SHP77 treated with DMSO at 0.1 percent for 48 hours (cell line): ENCODE measurements at regions not wholly inside any gene's neighbourhood (a gene's known extent, or its start where the extent isn't known, plus 50 kb on each side); places are given as distances from the start of the nearest gene placed in this dataset.
"Not testable (repeated sequence)": the region's sequence is repeated elsewhere in the genome, so short reads cannot be mapped to it uniquely, and the experiment has no call there.

Experiments
- DNase-seq: peaks from one replicate; lab custom pipeline; 2025; lab: John Stamatoyannopoulos, UW

DNA sequence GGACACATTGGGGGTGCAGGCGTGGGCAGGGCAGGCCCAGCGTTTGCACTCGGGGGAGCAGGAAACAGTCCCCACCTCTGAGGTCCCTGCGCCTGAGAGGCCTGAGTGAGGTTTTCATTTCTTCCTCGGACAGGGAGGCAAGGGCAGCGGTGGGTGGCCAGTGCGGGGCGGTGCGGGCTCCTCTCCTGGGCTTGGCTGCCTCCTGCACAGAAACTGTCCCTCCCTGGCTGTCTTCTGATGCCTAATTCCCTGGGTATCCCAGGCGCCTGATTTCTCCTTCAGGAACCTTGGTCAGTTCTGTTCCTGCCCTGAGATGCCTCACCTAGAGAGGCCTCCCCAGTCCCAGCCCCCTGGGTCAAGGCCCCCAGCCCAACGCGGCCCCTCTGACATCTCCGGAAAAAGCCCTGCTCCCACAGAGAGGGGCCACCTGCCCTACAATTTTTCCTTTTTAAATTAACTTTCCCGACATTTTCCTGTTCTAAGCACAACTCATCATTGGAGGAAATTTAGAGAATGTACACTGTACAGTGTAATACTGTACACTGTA, 260.3 kb downstream of the ADGRD1 start:
- DNase-seq, result no peak

DNA sequence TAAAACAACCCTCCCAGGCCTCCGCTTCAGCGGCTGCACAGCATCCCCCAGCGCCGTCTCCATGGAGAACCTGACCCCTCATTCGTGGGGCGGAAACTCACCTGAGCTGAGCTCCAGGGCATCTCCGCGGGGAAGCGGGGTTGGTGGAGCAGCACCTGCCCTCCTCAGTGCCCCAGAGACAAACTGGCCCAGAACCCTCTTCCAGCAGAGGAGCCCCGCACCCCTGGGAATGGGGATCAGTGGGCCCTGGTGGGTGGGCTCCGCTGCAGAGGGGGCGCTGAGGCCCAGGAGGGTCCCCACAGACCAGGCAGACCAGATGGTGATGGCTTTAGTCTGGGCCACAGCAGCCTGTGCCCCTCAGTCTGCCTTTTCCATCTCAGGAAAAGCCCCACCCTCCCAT, 261.2 kb downstream of the ADGRD1 start:
- not testable (repeated sequence) for DNase-seq

DNA sequence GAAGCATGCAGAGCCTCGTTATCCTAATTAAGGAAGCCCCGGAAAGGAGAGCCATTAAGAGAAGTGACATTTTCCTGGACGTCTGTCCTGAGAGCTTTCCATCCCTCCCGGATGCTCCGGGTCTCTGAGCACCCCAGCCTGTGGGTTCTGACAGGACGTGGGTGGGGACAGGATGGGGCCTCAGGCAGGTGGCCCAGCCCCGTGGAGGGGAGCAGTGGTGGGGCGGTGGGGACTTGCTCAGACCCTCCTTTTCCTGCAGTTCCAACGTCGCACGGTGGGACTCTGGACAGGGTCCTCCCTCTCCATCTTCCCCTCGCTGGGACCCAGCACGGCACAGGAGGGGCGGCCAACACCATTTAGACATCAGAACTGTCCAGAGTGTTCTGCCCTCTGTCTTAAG, 262.9 kb downstream of the ADGRD1 start:
- not testable (repeated sequence) for DNase-seq

DNA sequence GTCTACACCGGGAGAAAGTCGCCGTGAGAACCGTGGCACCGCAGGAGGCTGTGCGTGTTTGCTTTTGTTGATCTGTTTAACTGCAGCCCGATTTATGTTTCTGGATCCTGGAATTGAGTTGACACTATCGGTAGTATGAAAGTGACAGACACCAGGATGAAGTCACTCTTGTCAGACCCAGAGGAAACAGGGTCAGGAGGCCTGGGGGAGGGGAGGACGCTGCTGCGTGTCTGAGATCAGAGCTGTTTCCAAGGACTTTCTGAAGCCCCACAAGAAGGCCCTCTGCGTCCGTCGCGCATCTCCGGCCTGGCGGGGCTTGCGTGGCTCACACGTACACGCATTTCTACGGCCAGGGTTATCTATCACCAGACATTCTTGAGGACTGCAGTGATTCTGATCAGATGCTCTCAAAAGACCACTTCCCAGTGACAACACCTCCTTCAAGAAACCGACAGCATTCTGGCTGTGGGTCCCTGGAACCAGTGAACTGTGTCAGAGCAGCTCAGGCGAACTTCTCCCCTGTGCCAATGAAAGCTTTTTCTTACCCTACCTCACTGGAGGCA, 263.4 kb downstream of the ADGRD1 start:
- no peak for DNase-seq

DNA sequence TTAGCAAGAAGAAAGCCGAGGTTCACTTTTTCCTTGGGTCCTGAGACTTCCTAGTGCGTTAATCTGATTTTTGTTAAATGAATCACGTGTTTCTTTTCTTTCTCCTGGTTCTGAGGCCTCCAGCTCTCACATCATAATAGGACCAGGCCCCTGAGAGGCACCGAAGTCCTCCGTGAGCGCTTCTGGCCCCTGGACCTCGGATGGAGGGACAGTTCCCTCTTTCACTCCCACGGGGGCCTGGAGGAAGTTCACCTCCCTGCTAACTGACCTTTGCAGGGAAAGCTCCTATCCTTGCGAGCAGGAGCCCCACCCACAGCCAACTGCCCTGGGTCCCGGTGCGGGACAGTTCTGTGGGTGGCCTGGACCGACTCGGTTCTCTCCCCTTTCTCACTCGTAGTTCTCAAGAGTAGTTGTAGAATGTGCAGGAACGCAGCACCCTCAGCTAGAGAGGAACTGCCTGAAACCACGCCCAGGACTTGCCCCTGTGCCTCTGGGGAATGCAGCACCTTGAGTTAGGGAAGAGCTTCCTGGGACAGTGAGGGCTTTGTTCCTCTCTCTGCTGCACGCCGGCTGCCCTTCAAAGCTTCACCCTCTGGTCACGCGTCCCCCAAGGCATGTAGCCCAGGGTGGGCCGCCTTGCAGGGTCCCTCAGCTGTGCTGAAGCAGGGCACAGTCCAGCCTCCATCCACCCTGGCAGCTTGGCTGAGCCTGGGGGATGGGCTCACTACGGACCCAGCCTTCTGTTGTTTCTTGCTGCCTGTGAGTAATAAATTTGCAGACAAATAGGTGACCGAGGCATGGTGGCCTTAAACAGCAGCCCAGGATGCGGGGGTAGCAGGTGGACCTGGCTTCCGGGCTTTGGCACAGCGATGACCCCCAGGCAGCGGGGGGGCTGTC, 264.6 kb downstream of the ADGRD1 start:
- DNase-seq, result no peak

DNA sequence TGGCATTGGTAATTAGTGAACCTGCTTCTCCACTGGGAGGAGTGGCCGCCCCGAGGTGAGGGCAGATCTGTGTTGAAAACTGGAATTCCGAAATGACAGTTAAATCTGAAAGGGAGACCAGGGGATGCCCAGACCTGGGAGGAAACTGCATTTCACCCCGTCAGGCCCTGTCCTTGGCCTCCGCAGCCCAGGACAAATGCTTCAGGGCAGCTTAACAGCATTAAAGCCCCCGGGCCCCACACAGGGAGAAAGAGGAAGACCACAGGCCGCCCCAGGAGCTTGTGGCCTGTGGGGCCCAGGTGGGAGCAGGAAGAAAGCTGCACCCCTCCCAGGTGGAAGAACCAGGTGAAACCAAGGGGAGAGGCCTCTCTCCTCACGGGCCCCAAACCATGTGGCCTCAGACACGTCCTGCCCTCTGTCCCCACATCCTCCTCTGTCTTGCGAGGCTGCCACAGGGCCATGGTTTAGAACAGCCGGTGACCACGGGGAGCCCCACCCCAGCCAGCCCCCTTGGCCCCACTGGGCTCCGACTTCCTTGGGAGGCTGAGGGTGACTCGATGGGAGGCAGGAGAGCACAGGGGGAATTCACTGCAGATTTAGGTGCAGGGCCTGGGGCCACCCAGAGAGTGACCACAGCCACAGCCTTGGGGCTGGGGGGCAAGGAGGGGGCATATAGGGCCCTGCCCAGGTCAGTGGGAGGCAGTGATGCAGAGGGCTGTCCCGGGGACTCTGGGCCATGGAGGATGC, 265.4 kb downstream of the ADGRD1 start:
- DNase-seq, result no peak

DNA sequence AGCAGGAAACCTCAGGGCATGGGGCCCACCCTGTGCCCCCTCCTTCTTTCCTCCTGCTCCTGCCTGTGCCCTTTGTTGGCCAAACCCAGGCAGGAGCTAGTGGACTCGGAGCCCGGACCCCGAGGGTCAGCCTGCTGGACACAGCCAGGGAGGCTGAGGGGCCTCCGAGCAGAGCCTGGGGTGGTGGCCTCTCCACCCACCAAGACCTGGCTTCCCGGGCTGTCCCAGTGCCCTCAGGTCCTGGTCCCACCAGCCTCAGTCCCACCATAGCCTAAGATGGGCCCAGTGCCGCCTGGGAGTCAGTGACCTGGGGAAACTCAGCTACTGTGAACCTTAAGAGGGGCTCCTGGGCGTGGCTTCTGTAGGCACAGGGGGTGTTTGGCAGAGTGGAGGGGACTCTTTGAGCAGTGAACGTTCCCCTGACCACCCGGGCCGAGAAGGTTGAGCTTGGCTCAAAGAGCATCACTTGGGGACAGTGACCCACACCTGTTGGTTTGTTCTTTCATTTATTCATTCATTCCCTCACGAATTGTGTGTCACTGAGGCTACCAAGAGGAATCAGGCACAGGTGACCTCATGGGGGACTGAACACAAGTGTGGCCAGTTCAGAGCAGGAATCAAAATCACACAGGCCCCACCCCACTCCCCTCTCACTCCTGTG, 266.1 kb downstream of the ADGRD1 start:
- DNase-seq, result no peak

DNA sequence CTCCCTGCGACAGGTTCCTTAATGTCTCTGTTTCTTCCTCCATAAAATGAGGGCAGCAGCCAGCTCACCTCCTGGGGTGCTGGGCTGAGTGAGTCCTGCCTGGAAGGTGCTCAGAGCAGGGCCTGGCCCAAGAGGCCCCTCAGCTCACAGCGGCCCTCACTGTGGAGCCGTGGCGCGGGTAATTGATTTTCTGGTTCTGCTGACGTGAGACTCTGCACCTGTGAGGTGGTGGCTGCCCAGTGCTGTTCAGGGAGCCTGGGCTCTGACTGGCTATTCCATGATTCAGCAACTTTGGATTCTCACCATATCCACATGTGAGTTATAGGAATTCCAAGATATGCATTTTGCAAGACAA, 266.6 kb downstream of the ADGRD1 start:
- no peak for DNase-seq

DNA sequence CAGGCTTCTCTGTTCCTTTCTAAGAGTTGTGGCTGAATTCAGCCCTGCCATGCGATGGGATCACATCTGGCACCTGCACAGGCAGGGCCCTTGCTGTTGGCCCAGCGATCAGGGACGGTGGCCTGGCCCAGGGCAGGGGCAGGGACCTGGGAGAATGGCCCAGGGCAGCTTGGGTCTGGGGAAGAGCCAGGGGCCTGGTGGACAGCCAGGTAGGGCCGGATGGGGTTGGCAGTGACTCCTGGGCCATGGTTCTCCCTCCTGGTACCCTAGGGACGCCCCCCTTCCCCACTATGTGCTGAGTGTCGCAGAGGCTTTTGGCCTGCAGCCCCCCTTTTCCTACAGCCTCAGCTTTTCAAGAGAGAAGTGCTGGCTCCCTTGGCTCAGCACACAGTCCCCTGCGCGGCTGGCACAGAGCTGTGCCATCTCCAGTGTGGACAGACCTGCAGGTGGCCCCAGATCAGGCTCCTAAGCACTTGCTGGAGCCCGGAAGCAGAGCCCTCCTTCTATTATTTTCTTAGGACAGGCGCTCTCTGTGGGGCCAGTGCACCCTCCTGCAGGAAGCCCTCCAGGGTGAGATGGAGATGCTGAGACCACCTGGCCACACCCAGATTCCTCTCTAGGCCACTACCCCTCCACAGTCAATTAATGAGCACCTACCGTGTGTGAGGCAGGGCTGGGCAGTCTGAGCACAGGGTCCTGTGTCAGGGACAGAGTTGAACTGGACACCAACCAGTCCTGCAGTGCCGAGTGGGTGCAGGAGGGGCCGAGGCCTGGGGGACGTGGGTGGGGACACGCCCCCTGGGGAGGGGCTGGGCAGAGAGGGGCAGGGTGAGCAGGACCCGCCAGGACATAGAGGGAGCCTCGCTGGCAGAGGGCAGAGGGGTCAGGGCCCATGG, 267.6 kb downstream of the ADGRD1 start:
- DNase-seq, result no peak

DNA sequence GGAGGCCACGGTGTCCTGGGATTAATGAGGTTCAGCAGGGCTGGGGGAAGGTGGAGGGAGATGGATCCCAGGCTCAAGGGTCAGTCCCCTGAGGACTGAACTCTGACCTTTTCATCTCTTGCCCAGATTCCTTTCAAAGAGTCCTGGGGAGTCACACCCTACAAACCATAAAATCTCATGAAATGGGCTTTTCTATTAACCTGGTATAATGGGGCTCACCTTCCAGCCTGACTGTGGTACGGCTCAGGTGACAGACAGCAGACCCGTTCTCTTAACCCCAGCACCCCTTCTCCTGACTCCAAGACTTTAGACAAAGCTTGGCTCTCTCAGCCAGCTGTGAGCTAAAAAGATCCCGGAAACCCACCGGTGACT, 268.2 kb downstream of the ADGRD1 start:
- no peak for DNase-seq

DNA sequence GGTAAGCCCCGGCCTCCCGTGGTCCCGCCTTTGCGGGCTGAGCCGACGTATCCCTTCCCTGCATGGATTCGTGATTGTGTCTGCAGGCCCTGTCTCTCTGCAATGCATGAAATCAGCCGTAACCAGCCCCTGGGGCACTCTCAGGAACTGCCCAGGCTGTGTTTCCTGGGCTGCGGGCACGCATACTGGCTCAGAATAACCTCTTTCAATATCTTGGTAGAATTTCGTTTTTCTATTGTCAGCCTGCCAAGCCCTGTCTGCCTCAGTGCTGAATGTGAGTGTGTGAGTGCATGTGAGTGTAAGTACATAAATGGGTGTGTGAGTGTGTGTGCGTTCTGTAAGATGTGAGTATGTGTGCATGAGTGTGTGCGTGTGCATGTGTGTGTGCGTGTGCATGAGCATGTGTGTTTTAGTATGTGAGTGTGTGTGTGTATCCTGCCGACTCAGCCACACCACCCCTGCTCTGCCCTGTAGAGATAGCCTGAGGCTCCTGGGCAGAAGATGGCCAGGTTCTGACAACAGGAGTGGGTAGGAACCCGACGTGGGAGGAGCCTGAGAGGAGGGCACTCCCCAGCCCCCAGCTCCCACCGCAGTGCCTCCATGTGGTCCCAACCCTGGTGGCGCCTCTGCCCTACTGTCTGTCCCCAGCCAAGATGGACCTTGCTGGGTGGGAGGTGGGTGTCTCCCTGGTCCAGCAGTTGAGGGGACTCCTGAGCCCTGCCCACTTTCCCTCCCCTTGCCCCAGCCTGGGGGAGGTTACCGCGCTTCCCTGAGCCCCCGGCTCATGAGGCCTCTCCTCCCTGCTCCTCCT, 268.8 kb downstream of the ADGRD1 start:
- no peak for DNase-seq

DNA sequence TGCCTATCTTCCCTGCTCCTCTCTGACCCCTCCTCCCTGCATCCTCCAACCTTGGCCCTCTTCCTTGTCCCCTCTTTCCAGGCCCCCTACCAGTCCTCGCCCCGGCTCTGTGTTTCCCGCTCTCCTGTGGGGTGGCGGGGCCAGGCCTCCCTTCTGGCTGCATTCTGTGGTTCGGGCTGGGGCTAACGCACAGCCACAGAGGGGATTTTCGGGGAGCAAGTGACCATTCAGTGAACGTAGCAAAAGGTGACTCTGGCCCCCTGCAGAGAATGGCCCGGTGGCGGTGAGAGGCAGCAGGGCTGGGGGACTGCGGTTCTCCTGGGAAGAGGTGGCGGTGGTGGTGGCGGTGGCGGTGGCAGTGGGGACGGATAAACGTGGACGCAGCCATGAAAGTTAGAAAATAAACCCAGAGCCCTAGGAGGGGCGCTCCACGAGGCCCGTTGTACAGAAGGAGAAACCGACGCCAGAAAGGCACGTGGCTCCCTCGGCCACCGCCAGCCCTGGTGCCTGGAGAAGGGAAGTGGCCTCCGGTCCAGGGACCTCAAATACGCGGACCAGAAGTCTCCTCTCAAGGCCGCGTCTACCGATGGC, 269.6 kb downstream of the ADGRD1 start:
- DNase-seq, result no peak

DNA sequence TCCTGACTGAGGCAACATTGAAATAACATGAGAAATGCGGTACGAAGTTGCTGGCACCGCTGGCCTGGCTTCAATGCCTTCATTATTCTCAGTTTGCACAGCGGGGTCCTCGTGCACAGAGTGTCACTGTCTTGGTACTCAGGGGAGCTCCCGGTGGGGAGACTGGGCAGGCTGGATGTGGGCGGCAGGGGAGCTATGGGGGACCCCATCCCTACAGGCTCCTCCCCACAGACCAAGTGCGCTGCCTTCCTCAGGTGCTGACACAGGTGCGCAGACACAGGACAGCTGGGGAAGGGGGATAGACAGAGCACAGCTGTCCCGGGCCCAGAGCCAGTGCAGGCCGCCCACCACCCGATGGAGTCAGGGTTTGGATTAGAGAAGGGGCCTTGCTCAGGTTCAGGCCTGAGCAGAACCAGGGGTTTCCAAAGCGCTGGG, 270.1 kb downstream of the ADGRD1 start:
- DNase-seq, result no peak

DNA sequence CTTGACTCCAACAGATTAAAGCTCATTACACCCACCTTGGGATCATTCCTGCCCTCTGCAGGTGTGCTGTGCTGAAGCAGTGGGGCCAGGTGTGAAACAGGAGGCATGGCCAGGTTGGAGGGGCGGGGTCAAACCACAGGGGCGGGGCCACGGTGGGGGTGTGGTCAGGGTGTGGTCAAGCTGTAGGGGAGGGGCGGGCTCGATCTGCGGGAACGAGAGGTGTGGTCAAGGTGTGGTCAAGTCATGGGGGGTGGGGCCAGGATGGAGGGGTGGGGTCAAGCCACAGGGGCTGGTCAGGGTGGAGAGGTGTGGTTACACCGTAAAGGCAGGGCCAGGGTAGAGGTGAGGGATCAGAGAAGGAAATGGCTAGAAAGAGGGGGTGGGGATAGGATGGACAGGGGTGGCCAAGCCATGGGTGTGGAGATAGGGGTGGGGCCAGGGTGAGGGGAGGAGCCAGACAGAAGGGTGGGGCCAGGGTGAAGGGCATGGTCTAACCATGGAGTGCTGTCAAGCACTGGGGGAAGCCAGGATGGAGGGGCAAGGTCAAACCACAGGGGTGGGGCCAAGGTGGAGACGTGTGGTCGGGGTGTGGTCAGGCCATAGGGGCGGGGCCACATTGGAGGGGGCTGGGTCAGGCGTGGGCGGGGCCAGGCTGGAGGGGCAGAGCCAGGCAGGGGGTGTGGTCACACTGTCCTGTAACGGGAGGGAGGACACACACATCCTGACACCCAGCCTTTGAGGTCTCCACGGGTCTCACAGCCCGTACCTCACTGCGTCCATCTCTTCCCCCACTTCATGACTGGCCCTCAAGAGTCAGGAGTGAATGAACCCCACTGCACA, 270.7 kb downstream of the ADGRD1 start:
- DNase-seq, result not testable (repeated sequence)

DNA sequence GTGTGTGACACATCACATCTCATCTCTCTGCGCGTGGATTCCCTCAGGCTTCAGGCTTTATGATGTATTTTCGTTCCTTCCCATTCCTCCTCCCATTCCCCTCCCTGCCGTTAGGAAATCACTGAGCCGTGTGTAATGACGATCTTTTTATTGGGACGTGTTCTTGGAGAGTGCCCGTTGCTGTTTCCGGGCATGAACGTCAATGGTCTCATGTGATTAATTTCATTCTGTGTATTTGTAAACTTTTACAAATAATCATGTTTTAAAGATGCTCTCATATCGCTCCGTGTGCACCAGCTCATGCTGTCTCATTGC, 271.3 kb downstream of the ADGRD1 start:
- not testable (repeated sequence) for DNase-seq

DNA sequence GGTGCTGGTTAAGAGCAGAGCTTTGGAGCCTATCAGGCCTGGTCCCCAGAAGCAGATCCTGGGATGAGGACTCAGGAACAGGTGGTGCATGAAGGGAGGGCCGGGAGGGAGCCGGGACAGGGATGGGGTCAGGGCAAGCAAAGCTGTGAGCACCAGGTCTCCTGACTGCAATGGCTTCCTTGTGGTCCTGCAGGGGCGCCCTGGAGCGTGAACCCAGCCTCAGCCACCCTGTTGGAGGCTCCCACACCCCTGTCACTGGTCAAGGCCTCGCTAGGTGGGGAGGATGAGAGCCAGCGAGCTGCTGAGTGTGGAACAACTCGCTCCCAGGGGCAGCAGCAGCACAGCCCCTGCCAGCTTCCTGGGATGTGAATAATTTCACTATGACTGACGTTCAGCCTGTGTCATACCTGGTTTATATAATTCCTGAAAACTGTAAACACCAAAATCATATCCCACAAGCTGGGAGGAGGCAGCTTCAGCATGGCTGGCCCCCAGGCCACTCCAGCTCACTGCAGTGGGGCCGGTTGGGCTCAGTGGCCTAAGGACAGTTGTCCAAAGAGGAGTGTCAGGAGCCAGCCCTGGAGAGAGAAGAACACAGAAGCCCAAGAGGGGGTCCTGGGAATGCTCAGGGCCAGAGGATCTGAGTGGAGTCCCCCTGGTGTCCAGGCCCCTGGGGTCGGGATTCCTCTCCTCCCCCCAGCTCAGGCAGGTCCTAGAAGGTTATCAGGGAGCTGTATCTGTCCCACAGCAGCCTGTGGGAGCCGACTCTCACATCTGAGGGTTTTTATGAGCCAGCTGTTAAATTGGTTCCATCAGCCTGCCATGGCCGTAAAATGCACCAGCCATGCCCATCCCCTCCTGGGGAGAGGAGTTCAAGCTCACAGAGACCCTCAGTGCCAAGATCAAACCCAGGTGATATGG, 272.9 kb downstream of the ADGRD1 start:
- DNase-seq, result no peak

DNA sequence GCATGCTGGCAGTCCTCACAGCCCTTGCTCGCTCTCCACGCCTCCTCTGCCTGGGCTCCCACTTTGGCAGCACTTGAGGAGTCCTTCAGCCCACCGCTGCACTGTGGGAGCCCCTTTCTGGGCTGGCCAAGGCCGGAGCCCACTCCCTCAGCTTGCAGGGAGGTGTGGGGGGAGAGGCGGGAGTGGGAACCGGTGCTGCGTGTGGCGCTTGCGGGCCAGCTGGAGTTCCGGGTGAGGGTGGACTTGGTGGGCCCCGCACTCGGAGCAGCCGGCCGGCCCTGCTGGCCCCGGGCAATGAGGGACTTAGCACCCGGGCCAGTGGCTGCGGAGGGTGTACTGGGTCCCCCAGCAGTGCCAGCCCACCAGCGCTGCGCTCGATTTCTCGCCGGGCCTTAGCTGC, 273.9 kb downstream of the ADGRD1 start:
- not testable (repeated sequence) for DNase-seq

DNA sequence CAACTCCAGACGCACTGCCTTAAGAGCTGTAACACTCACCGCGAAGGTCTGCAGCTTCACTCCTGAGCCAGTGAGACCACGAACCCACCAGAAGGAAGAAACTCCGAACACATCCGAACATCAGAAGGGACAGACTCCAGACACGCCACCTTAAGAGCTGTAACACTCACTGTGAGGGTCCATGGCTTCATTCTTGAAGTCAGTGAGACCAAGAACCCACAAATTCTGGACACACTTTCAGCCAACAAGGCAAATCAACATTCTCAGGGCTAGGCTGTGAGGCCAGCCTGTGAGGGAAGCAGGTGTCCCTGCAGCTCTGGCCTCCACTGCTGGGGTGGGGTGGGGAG, 275.3 kb downstream of the ADGRD1 start:
- not testable (repeated sequence) for DNase-seq
